GM19452 (cell line): ENCODE measurements at regions not wholly inside any gene's neighbourhood (a gene's known extent, or its start where the extent isn't known, plus 50 kb on each side); places are given as distances from the start of the nearest gene placed in this dataset.

Experiments
- ATAC-seq: cut with Tn5 transposase; IDR thresholded peaks from one replicate; pipeline ENCODE4 v1.9.1; 2021; ENCODE audit not compliant: unreplicated experiment

DNA sequence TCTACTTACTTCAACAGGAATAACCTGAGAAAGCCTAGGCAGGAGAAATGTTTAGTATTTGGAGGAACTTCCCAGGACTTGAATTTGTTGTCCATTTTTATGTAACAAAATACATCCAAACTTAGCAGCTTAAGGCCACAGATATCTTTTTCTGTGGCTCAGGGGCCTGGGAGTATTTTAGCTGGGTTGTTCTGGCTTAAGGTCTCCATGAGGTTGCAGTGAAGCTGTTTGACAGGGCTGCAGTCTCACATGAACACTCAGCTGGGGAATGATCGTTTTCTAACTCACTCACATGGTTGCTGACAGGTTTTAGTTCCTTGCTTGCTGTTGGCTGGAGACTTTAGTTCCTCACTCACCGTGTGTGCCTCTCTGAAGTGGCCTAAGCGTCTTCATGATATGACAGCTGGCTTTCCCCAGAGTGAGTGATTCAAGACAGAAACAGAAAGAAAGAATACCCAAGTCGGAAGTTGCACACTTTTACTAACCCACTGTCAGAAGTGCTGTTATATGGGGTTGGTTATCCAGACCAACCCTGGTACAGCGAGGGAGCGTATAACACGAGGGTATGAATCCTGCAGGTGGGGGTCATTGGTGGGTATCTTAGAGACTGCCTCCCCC, 229.7 kb upstream of the TBL1XR1 start:
- peak; percentile 100 for ATAC-seq

DNA sequence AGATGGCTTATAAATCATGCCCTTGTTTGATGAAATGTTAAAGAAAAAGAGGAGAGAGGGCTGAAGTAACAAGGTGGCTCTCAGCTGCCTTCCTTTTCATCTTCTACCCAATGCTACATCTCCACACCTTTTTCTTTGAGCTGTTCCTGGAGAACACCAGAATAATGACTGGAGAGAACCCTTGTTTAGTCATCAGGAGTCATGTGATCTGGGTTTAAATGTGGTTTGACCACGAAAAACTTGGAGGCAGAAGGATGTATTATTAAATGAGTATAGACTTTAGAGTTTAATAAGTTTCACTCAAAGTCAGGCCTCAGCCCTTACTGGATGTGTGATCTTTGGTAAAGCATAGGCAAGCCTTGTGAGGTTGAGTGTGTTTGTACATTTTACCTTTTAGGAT, 230.3 kb upstream of the TBL1XR1 start:
- no peak for ATAC-seq

DNA sequence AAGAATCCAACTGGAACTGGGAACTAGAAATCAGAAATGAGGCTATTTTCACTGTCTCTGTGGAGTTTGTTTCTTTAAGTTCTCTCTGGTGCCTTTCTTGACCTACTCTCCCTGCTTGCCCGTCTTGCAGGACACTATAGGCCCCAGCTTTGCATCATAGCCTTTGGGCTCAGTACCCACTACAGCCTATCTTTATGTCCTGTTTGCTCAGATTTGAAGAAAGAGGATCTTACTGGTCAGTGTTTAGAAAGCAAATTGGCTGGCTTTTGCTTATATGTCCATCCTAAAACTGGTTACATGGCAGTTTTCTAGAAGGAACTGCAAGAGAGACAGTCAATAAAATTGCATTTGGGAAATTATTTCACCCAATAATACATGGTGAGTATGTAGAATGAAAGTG, 231.8 kb upstream of the TBL1XR1 start:
- no peak for ATAC-seq

DNA sequence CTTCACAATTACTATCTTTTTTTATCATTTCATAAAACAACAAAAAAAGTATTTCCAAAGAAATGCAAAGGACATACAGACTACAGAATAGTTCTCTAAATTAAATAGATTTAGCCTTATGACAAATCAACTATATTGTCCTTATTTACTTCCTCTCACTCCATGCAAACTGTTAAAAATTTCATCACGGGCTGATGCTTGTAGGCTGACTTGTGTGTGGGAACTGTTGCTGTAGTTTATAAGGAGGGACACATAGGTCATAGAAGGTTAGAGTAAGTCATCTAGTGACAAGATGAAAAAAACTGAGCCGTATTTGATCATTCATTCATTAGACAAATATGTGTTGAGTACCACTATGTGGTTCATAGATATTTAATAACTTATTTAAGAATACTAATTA, 232.5 kb upstream of the TBL1XR1 start:
- no peak for ATAC-seq

DNA sequence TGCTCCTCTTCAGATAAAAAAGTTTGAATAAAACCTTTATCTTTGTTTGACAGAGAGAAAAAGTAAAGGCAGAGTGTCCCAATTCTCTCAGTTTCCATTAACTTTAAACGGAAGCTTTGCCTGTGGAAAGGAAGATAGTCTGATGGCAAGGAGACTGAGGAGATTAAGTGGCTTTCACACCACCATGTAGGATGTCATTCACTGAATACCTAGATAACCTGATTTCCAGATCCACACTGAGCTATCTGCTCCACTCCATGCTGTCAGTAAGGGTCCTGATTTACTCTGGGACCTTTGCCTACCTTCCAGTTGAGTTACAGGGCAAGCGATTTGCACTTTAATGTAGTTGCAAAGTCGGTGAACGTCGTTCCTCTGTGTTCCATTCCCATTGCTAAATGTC, 233.4 kb upstream of the TBL1XR1 start:
- no peak for ATAC-seq

DNA sequence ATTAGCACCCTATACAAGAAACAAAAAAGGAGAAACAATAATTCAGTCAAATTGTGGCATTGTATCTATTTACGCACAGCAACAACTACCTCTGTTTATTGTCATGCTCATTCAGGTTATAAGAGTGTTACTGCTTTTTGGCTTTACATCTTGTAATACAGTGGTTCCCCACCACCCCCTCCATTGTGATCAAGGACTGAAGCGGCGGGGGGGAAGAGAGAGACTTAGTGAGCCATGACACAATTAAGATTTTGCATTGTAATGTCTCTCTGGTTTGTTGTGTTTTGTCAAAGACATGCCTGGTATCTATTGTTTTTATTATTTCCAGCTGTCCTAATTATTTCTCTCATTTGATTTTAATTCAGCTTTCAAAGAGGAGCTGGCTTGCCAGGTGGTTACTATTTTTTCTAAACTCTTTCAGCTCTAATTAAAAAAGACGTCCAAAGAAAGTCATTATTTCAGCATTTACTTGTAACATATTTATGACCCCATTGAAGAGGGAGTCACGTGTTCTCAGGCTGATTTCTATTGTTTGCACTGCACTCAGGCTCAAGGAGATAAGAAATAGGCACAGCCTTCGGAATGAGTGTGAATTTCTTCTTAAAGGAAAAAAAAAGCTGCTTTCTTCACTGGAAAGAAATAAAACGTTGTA, 234.4 kb upstream of the TBL1XR1 start:
- no peak for ATAC-seq

DNA sequence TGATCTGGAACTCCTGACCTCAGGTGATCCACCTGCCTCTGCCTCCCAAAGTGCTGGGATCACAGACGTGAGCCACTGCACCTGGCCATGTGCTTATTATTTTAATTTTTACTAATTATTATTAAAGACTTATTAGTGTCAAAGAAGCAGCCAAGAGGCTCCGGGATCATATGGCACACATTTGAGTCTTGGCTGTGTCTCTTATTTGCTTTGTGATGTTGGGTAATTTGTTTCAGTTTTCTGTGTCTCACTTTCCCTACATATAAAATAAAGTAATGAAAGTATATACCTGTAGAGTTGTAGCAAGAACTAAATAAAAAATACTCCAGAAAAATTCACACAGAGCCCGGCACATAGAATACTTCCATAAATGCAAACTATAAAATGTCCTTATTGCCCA, 238.0 kb upstream of the TBL1XR1 start:
- ATAC-seq = no peak

DNA sequence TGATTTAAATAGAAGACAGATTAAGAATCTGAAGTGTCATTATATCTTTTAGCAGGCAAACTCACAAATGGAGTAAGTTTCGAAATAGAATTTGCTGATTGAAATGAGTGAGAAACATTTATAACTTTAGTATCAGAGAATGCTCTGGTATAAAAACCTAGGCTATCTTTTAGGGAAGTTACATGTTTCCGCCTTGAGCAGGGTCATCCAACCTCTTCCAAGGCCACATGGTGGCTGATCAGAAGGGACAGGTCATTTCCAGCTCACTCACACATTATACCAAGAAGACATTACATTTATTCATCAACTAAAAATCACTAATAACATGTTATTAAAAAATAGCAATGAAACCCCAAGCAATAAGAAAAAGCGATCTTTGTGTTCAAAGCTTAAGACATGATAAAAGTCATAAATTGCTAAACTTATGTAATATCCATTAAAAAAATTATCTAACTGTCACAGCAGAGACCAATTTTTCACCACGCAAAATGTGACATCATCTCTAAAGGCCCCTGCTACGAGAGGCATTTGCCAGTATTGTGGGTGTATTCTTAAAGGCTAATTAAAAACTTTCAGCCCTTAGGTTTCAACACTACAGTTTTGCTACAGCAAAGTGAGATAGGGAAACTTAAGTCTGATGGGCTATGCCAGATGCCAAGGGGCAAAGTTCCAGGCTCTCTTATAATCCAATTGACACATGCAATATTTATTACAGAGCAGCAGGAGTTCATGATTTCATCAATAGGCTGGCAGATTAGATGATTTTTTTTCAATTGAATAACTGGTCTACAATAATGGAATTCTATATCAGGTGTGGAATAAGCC, 240.4 kb upstream of the TBL1XR1 start:
- ATAC-seq = no peak

DNA sequence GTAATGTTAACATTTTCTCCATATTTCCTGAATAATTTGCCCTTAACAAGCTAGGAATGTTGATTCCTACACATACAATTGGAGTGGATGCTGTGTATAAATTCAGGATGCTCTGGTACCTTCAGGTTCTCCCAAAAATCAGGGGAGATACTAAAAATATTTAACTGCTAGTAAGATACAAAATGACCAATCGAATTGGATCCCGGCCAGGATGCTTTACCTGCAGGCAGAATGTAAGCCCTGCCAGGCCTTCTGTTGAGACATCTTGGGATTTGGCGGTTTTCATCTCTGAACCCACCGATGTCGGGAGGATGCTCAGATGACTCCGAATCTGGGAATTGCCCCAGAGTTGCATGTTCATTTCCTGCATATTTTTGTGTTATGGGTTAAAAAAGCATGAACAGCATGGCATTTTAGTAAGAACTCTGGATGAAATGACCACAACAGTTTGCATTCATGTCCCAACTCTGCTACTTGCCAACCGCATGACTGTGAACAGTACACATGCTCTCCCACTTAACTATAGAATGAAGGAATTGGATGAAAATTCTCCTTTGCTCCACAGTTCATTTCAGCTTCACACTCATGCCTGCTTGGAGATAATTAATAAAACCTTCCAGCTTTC, 241.4 kb upstream of the TBL1XR1 start:
- no peak for ATAC-seq

DNA sequence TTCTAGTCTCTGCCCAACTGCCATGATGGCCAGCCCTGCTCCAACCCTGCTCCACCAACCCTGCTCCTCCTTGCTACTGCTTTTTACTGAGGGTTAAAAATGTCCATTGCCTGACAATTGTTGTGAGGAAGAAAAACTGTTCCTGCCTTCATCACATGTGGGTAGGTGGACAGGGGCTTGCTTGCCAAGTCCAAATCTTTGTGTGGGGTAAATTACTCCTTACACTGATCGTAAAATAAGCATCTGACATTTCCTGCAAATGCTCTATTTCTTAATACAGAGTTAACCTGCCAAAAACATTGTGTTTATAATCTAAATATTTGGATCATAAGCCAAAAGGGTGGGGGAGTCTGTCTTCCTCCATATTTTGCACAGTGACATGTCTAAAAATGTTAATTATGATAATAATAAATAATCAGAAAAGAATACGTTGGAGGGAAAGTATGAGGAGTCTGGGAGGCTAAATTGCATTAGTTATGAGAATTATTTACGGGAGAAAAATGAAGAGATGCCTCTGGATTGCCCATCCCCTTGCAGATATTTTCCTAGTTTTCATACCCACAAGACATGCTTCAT, 242.5 kb upstream of the TBL1XR1 start:
- ATAC-seq = no peak

DNA sequence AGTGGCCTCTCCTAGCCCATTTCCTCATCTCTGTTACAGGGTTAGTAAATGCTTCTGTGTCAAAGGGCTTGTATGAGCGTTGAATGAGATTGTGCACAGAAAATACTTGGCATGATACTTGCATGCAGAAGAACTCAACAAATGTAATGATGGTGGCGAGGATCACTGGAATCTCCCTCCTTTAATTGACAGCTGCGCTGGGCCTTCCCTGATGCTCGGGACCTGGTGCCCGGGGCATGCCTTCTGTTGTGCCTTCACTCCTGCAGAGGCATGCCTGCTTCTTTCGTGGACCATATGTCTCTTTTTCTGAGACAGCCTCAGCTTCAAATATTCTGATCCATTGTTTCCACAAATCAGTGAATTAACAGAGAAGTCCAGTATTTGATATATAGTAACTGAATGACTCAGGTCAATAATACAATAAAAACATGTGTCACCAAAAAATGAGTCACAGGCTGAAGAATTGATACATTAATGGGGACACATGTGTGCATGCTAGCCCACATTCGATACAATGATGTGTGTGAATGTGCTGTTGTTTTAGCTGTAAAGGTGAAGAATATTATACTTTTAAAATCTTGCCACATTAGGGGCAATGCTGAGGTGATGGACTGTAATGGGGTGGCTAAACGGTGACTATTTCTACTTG, 243.3 kb upstream of the TBL1XR1 start:
- no peak for ATAC-seq

DNA sequence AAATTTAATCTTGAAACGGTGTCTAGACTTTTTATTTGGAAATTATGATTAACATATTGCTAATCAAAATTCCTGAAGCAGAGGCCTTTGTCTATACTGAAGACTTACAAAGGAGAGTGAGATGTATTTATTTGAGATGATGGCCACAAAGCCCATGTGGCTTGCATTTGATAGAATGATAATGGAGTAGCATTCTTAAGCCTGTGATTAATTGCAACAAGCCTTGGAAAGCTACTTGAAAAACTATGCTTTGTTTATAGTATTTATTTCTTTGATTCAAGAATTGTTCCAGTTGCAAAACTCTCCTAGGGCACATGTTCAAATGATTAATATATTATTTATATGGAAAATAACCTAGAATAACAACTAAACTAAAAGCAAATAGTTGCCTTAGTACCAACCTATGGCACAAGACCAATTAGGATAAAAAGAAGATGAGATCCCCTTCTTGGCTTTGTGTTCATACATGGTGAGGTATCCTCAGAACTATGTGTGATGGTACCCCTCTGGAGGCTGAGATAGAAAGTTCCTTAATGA, 244.1 kb upstream of the TBL1XR1 start:
- ATAC-seq = no peak

DNA sequence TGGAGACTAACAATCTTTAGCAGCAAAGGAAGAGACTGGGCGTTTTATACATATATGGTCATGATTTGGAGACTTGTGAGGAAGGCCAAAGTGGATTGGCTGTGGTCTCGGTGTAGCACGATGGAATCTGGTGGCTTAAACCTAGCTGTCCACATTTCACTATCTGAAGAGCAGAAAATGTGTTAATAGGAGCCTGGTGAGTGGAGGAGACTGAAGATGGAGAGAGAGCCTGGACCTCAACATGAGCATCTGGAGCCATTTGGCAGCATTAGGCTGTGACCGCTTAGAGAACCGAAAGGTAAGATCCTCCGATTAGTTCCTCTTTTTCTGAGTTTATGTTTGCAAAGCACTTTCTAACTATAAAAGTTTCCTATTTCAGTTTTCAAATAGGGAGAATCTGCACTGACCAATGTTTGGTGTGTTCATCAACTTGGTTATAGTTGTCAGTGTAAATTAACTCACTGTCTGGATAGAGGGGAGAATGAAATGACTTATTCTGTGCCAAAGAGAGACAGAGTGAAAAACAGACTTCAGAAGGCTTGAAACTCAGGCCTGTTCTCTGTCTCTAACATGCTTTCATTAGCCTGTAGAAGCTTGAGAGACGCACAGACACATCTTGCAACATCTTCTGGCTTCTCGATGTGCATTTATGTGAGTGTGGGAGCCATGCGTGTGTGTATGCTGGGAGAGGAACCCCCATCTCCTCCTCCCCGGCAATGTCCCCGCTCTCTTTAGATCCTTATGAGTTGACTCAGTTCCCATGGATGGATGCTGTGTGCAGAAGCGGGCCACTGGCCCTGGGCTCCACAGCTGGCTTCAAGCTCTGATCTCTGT, 244.7 kb upstream of the TBL1XR1 start:
- ATAC-seq = peak; percentile 98

DNA sequence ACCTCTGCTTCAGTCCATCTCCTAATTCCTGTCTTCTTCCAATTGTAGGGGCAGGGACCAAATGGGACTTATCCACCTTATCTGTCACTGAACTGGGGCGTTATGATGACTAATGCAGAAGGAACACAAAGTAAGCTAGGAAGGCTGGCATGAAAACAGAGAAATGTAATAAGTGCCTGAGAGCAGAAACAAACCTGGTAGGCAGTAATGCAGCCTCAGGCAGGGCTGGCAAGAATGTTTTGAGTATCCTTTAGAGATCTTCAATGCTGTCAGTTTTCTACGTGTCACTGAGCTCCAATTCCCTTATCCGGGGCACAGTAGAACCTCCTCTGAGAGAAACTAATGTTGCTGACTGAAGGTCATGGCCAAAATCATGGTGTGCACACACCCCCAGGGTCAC, 246.2 kb upstream of the TBL1XR1 start:
- no peak for ATAC-seq

DNA sequence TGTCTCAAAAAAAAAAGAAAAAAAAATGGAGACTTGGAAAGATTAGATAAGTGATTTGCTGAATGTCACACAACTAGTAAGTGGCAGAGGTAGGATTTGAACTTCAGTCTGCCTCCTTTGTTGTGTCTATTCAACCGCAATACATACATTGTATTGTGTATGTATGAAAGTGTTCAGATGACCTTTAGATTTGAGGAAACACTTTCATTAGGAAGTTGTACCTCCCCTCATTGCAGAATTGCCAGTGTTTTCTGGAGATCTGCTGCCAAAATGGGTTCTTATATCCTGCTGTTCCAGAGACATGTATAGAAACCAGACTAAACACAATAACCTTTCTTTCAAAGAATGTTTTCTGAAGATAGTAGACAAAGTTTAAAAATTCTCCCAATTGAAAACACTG, 247.4 kb upstream of the TBL1XR1 start:
- no peak for ATAC-seq

DNA sequence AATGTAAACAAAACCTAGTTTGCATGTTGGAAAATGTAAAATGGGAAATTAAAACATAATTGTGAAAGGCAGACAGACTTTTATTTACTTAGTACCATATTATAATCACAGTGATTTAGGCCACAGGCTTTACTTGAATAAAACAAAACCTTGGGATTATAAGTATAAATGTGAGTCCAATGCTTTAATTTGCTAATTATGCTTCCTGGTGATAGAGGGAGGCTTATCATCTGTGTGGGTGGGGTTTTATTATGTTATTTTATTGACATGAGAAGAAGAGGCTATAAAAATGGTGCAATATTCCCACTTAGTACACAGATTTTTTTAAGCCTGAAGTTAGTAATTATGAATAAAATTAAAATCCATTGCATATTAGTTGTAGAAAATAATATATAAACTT, 248.3 kb upstream of the TBL1XR1 start:
- no peak for ATAC-seq

DNA sequence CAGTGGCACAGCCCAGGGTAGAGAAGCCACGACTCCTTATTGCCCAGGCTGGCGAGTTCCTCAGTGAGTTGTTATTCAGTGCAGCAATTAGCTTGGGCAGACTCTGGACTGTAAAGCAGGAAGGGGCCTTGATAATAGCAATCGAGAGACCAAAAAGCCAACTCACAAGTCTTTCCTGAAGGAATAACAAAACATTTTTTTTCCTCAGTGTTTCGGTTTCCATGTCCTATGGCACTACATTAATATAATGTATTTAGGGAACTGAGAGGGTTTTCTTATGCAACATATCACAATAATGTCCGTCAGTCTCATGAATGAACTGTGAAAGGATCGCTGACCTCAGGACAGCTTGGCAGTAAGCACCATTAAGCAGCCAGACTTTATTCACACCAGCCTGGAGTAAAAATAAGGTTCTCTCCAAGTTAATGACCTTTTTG, 248.9 kb upstream of the TBL1XR1 start:
- ATAC-seq = no peak

DNA sequence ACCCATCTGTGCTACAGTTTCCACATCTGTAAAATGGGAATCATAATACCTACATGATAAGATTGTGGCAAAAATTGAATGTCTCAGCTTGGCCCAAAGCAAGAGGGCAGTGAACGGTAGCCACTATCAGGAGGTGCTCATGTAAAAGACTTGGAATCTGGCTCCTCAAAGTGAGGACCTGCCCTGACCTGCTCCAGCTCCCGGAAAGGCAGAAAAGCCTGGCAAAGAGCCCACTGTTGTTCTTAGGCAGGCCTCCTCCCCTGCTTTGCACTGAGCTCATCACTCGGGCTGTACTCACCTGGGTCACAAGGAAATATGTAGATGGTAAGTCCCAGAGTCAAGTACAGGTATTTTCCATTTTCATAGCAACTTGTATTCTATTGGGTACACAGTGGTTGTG, 250.7 kb upstream of the TBL1XR1 start:
- no peak for ATAC-seq

DNA sequence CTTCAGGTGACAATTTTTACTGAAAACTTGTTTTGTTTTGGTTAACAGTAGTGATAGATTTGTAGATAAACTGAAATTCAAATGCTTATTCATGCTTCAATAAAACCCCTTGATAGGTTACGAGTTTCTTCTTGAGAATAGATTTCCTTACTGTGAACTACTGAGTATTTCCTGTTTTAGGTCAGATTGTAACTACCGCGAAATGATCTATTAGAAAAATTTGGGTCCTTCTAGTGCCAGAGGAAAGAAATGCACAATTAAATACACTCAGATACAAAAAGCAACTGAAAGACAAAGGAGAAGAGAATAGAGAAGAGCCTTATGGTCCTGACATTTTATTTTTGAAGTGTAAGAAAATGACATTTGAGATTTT, 251.7 kb upstream of the TBL1XR1 start:
- peak; percentile 27 for ATAC-seq
